ENCODE measurements at regions not wholly inside any gene's neighbourhood (a gene's known extent, or its start where the extent isn't known, plus 50 kb on each side); places are given as distances from the start of the nearest gene placed in this dataset.
"Not testable (repeated sequence)": the region's sequence is repeated elsewhere in the genome, so short reads cannot be mapped to it uniquely, and the experiment has no call there.

GRCh38 chr6:92388706-92389105 lies 1030.7 kb downstream of the EPHA7 start:
- TF ChIP-seq, protein P1, sequence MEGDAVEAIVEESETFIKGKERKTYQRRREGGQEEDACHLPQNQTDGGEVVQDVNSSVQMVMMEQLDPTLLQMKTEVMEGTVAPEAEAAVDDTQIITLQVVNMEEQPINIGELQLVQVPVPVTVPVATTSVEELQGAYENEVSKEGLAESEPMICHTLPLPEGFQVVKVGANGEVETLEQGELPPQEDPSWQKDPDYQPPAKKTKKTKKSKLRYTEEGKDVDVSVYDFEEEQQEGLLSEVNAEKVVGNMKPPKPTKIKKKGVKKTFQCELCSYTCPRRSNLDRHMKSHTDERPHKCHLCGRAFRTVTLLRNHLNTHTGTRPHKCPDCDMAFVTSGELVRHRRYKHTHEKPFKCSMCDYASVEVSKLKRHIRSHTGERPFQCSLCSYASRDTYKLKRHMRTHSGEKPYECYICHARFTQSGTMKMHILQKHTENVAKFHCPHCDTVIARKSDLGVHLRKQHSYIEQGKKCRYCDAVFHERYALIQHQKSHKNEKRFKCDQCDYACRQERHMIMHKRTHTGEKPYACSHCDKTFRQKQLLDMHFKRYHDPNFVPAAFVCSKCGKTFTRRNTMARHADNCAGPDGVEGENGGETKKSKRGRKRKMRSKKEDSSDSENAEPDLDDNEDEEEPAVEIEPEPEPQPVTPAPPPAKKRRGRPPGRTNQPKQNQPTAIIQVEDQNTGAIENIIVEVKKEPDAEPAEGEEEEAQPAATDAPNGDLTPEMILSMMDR (IDR thresholded peaks at IDR 0.05; ENCODE audit: low read depth, low read length, missing input control): not testable (repeated sequence)
- TF ChIP-seq SP1 (IDR thresholded peaks at IDR 0.05): not testable (repeated sequence)

Data from liver (tissue), 3 donors.